A549 (cell line): ENCODE measurements at regions not wholly inside any gene's neighbourhood (a gene's known extent, or its start where the extent isn't known, plus 50 kb on each side); places are given as distances from the start of the nearest gene placed in this dataset.

Source experiments
- ATAC-seq, 2 experiments: fragments of 200-7000 bp in 1 of 2; fragments of >200 bp in 1 of 2; cut with Nextera tagmentation in 1 of 2; cut with Tn5 transposase in 1 of 2; 3 replicates each; pipeline versions ENCODE4 v1.8.0 to v1.9.1; 2018 to 2020; ENCODE audit warnings: mild to moderate bottlenecking in 1 of 2, moderate library complexity in 1 of 2
- CTCF ChIA-PET: fragments of 300-600 bp; sonication (Branson Sonifier 250); formaldehyde crosslinking; extraction: SDS; loops from one replicate; lab custom pipeline; 2021; ENCODE audit warnings: antibody characterized with exemption, inconsistent platforms; lab: Yijun Ruan, JAX
- POLR2A ChIA-PET: fragments of 350-600 bp; formaldehyde crosslinking; extraction: SDS; loops from one replicate; lab custom pipeline; 2021; ENCODE audit warnings: antibody characterized with exemption, inconsistent platforms; lab: Yijun Ruan, JAX
- DNase-seq, 2 experiments: peaks; one replicate each; pipeline versions ENCODE4 v3.0.0 to v3.0.0-alpha.2; 2011 to 2016; ENCODE audit warnings: low read depth in 1 of 2, low spot score in 1 of 2
- FAIRE-seq: peaks from 2 replicates; lab custom pipeline; 2011; peaks lifted over from hg19 to GRCh38; lab: Jason Lieb, UNC
- H3K27ac ChIP-seq, 2 experiments: fragments of >200 bp; sonication (Bioruptor Twin); formaldehyde crosslinking; 3 replicates each; pipeline ENCODE4 v1.5.1; 2016 to 2017
- H3K4me1 ChIP-seq: fragments of >200 bp; sonication (Bioruptor Twin); formaldehyde crosslinking; 3 replicates; pipeline ENCODE4 v1.6.1; 2016
- H3K4me2 ChIP-seq: fragments of >200 bp; sonication (Bioruptor Twin); formaldehyde crosslinking; 3 replicates; pipeline ENCODE4 v1.6.1; 2016
- H3K4me3 ChIP-seq: fragments of >200 bp; sonication (Bioruptor Twin); formaldehyde crosslinking; 3 replicates; pipeline ENCODE4 v1.5.1; 2016
- H3K9me3 ChIP-seq: fragments of >200 bp; sonication (Bioruptor Twin); formaldehyde crosslinking; 3 replicates; pipeline ENCODE4 v1.6.1; 2016
- BHLHE40 ChIP-seq: IDR thresholded peaks from 2 replicates; pipeline ENCODE4 v1.6.1; 2012; ENCODE audit warnings: low read depth, low read length, inconsistent platforms
- CBX2 ChIP-seq: fragments of 200-600 bp; sonication (generic); IDR thresholded peaks from 2 replicates; pipeline ENCODE4 v1.6.1; 2016; ENCODE audit warnings: low read depth, mild to moderate bottlenecking, borderline replicate concordance
- CBX8 ChIP-seq: fragments of 200-600 bp; sonication (generic); IDR thresholded peaks from 2 replicates; pipeline ENCODE4 v1.6.1; 2016
- CEBPB ChIP-seq, 2 experiments: fragments of >200 bp in 1 of 2; sonication (Bioruptor Twin) in 1 of 2; formaldehyde crosslinking in 1 of 2; IDR thresholded peaks; 2 replicates each; pipeline ENCODE4 v1.6.1; 2012 to 2016
- EHF ChIP-seq: fragments of 250-450 bp; sonication (Bioruptor Pico); IDR thresholded peaks from 2 replicates; pipeline ENCODE4 v1.5.0; 2020; ENCODE audit warnings: mild to moderate bottlenecking
- EP300 ChIP-seq, 2 experiments: fragments of >200 bp; sonication (Bioruptor Twin); formaldehyde crosslinking; IDR thresholded peaks; 2 replicates in 1 of 2; 3 replicates in 1 of 2; pipeline ENCODE4 v1.6.1; 2016 to 2017
- ESRRA ChIP-seq: fragments of 150-350 bp; IDR thresholded peaks from 2 replicates; pipeline ENCODE4 v1.6.1; 2014; ENCODE audit warnings: mild to moderate bottlenecking, low read length, borderline replicate concordance
- HOXB13 ChIP-seq: fragments of 250-450 bp; sonication (Bioruptor Pico); IDR thresholded peaks from 2 replicates; pipeline ENCODE4 v1.5.0; 2020; ENCODE audit warnings: low read depth, mild to moderate bottlenecking, moderate library complexity
- JUN ChIP-seq, 2 experiments: fragments of >200 bp; sonication (Bioruptor Twin); formaldehyde crosslinking; IDR thresholded peaks; 2 replicates in 1 of 2; 3 replicates in 1 of 2; pipeline ENCODE4 v1.6.1; 2016 to 2017
- JUNB ChIP-seq: fragments of >200 bp; sonication (Bioruptor Twin); formaldehyde crosslinking; IDR thresholded peaks from 2 replicates; pipeline ENCODE4 v1.6.1; 2016
- KDM1A ChIP-seq: fragments of 200-600 bp; sonication (generic); IDR thresholded peaks from 2 replicates; pipeline ENCODE4 v1.6.1; 2016; ENCODE audit warnings: low read depth, mild to moderate bottlenecking
- MAFK ChIP-seq: fragments of 450-650 bp; IDR thresholded peaks from 2 replicates; pipeline ENCODE4 v1.6.1; 2014; ENCODE audit not compliant: partially characterized antibody
- MAZ ChIP-seq: fragments of 150-350 bp; IDR thresholded peaks from 2 replicates; pipeline ENCODE4 v1.6.1; 2014; ENCODE audit warnings: antibody characterized with exemption, low read depth, low read length, borderline replicate concordance
- MYC ChIP-seq: IDR thresholded peaks from 2 replicates; pipeline ENCODE4 v1.6.1; 2012; ENCODE audit warnings: mild to moderate bottlenecking, inconsistent platforms, low read length, improper control_type of control experiment, borderline replicate concordance
- NFE2L2 ChIP-seq: fragments of 150-350 bp; conservative IDR thresholded peaks from 2 replicates; pipeline ENCODE4 v1.6.1; 2014; ENCODE audit warnings: low read length
- NPAS2 ChIP-seq: fragments of 250-450 bp; sonication (Bioruptor Pico); IDR thresholded peaks from 2 replicates; pipeline ENCODE4 v1.8.0; 2022; ENCODE audit warnings: mild to moderate bottlenecking, moderate library complexity, borderline replicate concordance
- NR3C1 ChIP-seq: fragments of >200 bp; sonication (Bioruptor Twin); formaldehyde crosslinking; IDR thresholded peaks from 3 replicates; pipeline ENCODE4 v1.6.1; 2017
- POLR2A ChIP-seq: IDR thresholded peaks from 2 replicates; pipeline ENCODE4 v1.6.1; 2012; ENCODE audit warnings: mild to moderate bottlenecking, low read length
- SREBF2 ChIP-seq: fragments of 450-650 bp; IDR thresholded peaks from 2 replicates; pipeline ENCODE4 v1.6.1; 2014; ENCODE audit warnings: mild to moderate bottlenecking, moderate library complexity
- ZNF302 ChIP-seq: fragments of 250-450 bp; sonication (Bioruptor Pico); IDR thresholded peaks from 2 replicates; pipeline ENCODE4 v1.9.0; 2021; ENCODE audit warnings: inconsistent platforms, mild to moderate bottlenecking, moderate library complexity
- ZSCAN20 ChIP-seq: fragments of 250-450 bp; sonication (Bioruptor Pico); IDR thresholded peaks from 2 replicates; pipeline ENCODE4 v1.8.0; 2022; ENCODE audit warnings: mild to moderate bottlenecking, moderate library complexity
- WGBS: methylation state at CpG from one replicate; pipeline ENCODE4 v1.1.6; 2017; ENCODE audit errors: missing lambda C conversion rate; 5-methylcytosine and 5-hydroxymethylcytosine counted together
- TF ChIP-seq, protein P1 (sequence below): fragments of 250-450 bp; sonication (Bioruptor Pico); IDR thresholded peaks from 2 replicates; pipeline ENCODE4 v1.5.0; 2020; ENCODE audit warnings: low read depth, mild to moderate bottlenecking, moderate library complexity
- TF ChIP-seq, protein P2 (sequence below): fragments of >200 bp; sonication (Bioruptor Twin); formaldehyde crosslinking; IDR thresholded peaks from 3 replicates; pipeline ENCODE4 v1.5.1; 2016

- POLR2A ChIA-PET = no interaction called here
- no peak overlapping the region for H3K27ac ChIP-seq
- 4% methylated on average over 6 of the region's 6 CpGs for WGBS
- CTCF ChIA-PET = no interaction called here
- no peak overlapping the region for H3K4me3 ChIP-seq
- ATAC-seq (no peak), DNase-seq (no peak), FAIRE-seq (no peak)
- H3K9me3 ChIP-seq = no peaks in the 10 kb centered on the region
- no peaks in the 10 kb centered on the region for H3K4me1 ChIP-seq
- TF ChIP-seq, protein P1, sequence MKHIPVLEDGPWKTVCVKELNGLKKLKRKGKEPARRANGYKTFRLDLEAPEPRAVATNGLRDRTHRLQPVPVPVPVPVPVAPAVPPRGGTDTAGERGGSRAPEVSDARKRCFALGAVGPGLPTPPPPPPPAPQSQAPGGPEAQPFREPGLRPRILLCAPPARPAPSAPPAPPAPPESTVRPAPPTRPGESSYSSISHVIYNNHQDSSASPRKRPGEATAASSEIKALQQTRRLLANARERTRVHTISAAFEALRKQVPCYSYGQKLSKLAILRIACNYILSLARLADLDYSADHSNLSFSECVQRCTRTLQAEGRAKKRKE (CRISPR knock-in tag) = no peak
- TF ChIP-seq EP300 (IDR thresholded peaks at IDR 0.05) (no peak), CBX8 (no peak), NPAS2 (no peak), MAZ (no peak), CBX2 (no peak), EHF (CRISPR knock-in tag) (no peak), SREBF2 (no peak), MYC (no peak), HOXB13 (no peak), ZNF302 (CRISPR knock-in tag) (no peak), NR3C1 (no peak), POLR2A (no peak), NFE2L2 (no peak), ESRRA (no peak), BHLHE40 (no peak), JUN (IDR thresholded peaks at IDR 0.05) (no peak), KDM1A (no peak)
- TF ChIP-seq, protein P2, sequence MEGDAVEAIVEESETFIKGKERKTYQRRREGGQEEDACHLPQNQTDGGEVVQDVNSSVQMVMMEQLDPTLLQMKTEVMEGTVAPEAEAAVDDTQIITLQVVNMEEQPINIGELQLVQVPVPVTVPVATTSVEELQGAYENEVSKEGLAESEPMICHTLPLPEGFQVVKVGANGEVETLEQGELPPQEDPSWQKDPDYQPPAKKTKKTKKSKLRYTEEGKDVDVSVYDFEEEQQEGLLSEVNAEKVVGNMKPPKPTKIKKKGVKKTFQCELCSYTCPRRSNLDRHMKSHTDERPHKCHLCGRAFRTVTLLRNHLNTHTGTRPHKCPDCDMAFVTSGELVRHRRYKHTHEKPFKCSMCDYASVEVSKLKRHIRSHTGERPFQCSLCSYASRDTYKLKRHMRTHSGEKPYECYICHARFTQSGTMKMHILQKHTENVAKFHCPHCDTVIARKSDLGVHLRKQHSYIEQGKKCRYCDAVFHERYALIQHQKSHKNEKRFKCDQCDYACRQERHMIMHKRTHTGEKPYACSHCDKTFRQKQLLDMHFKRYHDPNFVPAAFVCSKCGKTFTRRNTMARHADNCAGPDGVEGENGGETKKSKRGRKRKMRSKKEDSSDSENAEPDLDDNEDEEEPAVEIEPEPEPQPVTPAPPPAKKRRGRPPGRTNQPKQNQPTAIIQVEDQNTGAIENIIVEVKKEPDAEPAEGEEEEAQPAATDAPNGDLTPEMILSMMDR = no peak
- no peak overlapping the region for H3K4me2 ChIP-seq
These were observed 214.7 kb downstream of the GAS1 start for GRCh38 chr9:86732514-86733171.

- ChIA-PET POLR2A (no interaction called here), CTCF (no interaction called here)
- ATAC-seq (no peak), DNase-seq (no peak), FAIRE-seq (no peak)
- no peak overlapping the region for H3K4me2 ChIP-seq
- no peak overlapping the region for H3K4me3 ChIP-seq
- no peak overlapping the region for H3K27ac ChIP-seq
- H3K9me3 ChIP-seq = no peaks in the 10 kb centered on the region
- TF ChIP-seq SREBF2 = no peak
- no peak for TF ChIP-seq CEBPB (IDR thresholded peaks at IDR 0.05)
- no peak for TF ChIP-seq CBX8
- no peak for TF ChIP-seq MAFK
- no peak for TF ChIP-seq ZSCAN20
- no peak for TF ChIP-seq JUN (IDR thresholded peaks at IDR 0.05)
- no peak for TF ChIP-seq JUNB
- TF ChIP-seq ZNF302 (CRISPR knock-in tag) = no peak
- H3K4me1 ChIP-seq = no peaks in the 10 kb centered on the region
- WGBS = 9% methylated on average over 2 of the region's 2 CpGs
These were observed 215.7 kb downstream of the GAS1 start for GRCh38 chr9:86731511-86732063.
